Stimulated activated CD4-positive, alpha-beta T cell treated with anti-CD3 and anti-CD28 coated beads, Interleukin-1b, Interleukin-23, amount 100 ng/mL, for 4 hours (primary cell): ENCODE measurements at regions not wholly inside any gene's neighbourhood (a gene's known extent, or its start where the extent isn't known, plus 50 kb on each side); places are given as distances from the start of the nearest gene placed in this dataset.

ENCODE experiments used
- DNase-seq, 2 donors: peaks; one replicate each; pipeline ENCODE4 v3.0.0-alpha.2; 2020; ENCODE audit warnings: low read depth in 2 of 2

GRCh38 chr2:36059691-36060090 is 295.9 kb upstream of the CRIM1 start:
- DNase-seq = no peak

- no peak for DNase-seq
Observed at GRCh38 chr2:36058953-36059352, 296.6 kb upstream of the CRIM1 start.

GRCh38 chr2:36058076-36058475 is 297.5 kb upstream of the CRIM1 start:
- no peak for DNase-seq

GRCh38 chr2:36052819-36053218 is 302.8 kb upstream of the CRIM1 start:
- DNase-seq = no peak

- DNase-seq = no peak
Observed at GRCh38 chr2:36044411-36044810, 311.2 kb upstream of the CRIM1 start.

- no peak for DNase-seq
Observed at GRCh38 chr2:36035137-36035536, 320.4 kb upstream of the CRIM1 start.

GRCh38 chr2:36032046-36032445 is 323.5 kb upstream of the CRIM1 start:
- DNase-seq = no peak

DNA sequence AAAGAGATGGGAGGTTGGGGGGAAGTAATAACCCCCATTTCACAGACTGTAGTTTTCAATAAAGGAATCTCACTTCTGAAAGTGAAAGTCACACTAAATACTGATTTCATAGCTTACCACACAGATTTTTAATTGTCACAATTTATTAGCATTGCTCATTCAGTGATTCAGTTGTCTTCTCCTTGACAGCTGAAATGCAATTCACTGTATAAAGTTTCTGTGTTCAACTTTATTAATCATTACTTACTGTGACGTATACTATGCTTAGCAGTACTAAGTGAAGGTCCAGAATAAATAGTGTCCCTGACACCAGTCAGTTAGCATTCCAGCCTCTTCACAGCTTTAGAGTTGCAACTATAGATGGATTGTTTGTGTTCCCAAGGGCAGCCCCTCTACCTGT is 324.1 kb upstream of the CRIM1 start:
- DNase-seq = no peak

- no peak for DNase-seq
Observed at GRCh38 chr2:36027616-36028015, 328.0 kb upstream of the CRIM1 start.

DNA sequence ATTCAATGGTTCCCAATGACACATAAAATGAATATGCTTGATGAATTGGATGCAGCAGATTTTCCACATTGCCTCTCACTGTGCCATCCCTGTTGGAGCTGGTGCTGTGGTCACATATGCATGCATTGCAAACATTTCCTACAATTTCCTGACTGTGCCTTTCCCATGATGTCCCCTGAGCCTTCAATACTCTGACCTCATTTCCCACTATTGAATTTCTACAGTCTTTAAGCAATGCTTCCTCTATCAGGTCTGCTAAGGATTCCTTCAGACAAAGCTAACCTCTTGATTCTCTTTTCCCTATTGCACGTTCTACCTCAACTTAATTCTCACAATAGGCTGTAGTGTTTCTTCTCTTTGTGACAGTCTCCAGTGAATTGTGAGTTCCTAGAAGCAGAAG is 342.5 kb upstream of the CRIM1 start:
- DNase-seq = no peak

DNA sequence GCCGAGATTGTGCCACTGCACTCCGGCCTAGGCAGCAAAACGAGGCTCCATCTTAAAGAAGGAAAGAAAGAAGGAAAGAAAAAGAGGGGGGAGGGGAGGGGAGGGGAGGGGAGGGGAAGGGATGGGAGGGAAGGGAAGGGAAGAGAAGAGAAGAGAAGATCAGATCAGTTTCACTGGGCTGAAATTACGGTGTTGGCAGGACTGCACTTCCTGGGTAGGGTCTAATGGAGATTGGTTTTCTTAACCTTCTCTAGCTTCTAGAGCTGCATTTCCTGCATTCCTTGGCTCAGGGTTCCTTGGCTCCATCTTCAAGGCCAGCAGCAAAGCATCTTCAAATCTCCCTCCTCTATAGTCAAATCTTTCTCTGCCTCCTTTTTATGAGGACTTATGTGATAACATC is 349.1 kb upstream of the CRIM1 start:
- DNase-seq = no peak

- DNase-seq = no peak
Observed at GRCh38 chr2:36002941-36003340, 352.6 kb upstream of the CRIM1 start.

- no peak for DNase-seq
Observed at GRCh38 chr2:35997488-35997887, 358.1 kb upstream of the CRIM1 start.

DNA sequence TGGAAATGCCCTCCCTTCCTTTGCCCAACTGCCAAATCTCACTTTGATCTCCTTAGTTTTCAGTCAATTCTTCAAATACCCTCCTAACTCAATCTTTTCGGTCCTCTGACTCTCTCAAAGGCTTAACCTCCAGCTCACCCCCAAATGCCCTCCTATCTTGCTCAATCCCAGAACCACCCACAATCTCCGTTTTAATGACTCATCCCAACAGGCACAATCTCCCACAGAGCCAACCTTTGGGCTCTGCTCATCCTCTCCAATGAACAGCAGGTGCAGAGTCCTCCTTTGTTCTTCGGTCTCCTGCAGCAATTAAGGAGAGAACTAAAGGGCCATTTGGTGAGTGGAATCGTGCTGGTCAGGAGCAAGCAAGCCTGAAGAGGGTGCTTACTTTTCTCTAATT is 366.1 kb upstream of the CRIM1 start:
- no peak for DNase-seq

DNA sequence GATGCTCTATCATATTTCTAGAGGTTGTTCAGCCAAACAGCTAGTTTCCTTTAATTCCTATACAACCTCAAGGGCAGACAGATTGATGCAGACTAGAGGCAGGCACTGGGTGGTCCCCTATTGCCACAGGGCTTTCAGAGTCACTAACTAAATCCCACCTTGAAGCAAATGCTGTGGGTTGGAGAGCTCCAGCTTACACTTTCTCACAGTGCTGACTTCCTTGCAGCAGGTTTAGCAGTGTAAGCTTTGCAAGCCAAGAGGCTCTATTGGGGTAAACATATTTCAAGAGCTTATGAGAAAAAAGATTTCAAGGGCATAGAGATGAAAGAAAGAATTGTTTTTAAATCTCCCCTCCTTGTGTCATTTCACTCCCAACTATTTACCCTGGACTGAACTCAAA is 366.5 kb upstream of the CRIM1 start:
- DNase-seq = no peak

DNA sequence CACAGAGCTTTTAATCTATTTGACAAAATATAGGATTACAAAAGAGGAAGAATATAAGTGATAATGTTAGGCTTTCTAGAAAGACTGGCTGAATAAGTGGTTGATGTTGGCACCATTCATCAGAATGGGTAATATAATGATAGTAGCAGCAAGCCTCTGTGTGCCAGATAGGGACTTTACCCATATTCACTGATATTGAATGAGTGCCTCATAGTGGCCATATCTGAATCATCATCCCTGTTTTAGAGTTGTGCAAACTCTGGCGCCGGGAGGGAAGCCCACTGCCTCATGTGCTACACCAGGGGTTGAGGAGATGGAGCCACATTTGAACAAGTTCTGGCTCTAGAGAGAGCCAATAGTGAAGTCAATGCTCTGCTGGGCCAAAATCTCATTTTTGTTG is 368.7 kb upstream of the CRIM1 start:
- no peak for DNase-seq

- no peak for DNase-seq
Observed at GRCh38 chr2:35978218-35978617, 377.4 kb upstream of the CRIM1 start.

GRCh38 chr2:35976611-35977010 is 379.0 kb upstream of the CRIM1 start:
- no peak for DNase-seq

DNA sequence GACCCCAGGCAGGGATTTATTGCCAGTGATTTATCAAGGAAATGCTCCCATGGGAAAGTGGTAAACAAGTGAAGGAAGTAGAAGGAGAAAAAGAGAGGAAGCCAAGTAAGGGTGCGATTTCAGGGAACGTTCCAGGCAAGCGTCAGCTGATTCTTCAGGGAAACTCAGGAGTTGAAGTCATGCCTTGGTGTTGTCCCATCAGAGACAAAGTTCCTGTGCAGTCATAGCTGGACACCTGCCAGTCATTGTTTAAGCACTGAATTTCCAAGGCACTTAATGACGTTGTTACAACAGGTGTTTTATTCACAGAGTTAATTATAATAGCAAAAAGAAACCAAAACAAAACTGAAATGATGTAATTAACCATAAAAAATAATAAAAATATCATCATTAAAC is 381.8 kb upstream of the CRIM1 start:
- no peak for DNase-seq

DNA sequence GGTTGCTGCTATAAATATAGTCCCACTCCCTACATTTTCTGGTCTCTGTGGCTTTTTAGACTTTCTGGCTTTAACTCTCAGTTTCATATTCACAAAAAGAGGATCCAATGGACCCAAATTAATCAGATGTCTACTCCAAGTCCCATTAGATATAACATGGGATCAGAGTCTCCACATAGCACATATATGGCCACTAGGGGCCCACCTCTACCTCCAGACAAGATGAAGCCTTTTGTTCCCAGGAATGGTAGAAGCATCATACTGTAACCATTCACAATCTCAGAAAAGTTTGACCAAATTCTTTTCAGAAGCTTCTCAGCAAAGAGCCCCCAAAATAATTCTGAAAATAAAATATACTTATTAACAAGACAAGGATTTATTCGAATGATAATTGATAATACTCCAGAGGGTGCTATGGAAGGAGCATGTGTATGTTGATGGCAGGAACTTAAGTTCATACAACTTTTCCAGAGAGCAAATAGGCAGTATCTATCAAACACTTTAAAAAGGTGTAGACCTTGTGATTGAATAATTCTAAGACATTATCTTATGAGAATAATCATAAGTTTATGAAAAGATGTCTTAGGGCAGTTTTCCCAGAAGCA is 382.3 kb upstream of the CRIM1 start:
- no peak for DNase-seq

DNA sequence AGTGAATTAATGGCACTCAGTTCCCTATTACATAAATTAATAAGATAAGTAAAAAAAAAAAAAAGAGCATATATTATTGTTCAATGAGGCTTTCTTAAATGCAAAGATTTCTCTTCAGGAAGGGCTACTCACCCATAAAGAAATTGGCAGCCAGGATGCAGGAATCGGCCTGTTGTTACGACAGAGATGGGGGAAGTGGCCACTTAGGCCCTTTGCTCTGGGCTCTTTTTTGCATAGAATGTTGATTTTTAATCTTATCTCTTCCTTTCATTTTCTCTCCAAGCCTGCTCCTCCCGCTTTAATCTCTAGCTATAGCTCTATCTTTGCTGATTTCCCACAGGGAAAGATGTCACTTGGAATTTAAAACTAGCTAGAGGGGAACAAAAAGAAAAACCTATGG is 391.8 kb upstream of the CRIM1 start:
- no peak for DNase-seq

GRCh38 chr2:35963357-35963756 is 392.2 kb upstream of the CRIM1 start:
- no peak for DNase-seq

- DNase-seq = no peak
Observed at GRCh38 chr2:35962585-35963146, 392.9 kb upstream of the CRIM1 start.

- DNase-seq = no peak
Observed at GRCh38 chr2:35960596-35960995, 395.0 kb upstream of the CRIM1 start.
